Epithelial cell of esophagus (primary cell): ENCODE measurements at regions not wholly inside any gene's neighbourhood (a gene's known extent, or its start where the extent isn't known, plus 50 kb on each side); places are given as distances from the start of the nearest gene placed in this dataset.
A peak's percentile ranks its signal among the peaks of the same experiment; 100 is the strongest.

ENCODE experiments used
- DNase-seq: peaks from one replicate; pipeline ENCODE4 v3.0.0; 2010; ENCODE audit warnings: low read depth
- H3K4me3 ChIP-seq: 2 replicates; pipeline ENCODE4 v1.5.1; 2011; ENCODE audit warnings: mild to moderate bottlenecking, low read length, control low read depth
- CTCF ChIP-seq: IDR thresholded peaks from 2 replicates; pipeline ENCODE4 v1.5.1; 2011; ENCODE audit warnings: low read depth, mild to moderate bottlenecking, low read length, control low read depth, inconsistent platforms; ENCODE audit not compliant: insufficient read depth; ENCODE audit errors: missing control alignments

DNA sequence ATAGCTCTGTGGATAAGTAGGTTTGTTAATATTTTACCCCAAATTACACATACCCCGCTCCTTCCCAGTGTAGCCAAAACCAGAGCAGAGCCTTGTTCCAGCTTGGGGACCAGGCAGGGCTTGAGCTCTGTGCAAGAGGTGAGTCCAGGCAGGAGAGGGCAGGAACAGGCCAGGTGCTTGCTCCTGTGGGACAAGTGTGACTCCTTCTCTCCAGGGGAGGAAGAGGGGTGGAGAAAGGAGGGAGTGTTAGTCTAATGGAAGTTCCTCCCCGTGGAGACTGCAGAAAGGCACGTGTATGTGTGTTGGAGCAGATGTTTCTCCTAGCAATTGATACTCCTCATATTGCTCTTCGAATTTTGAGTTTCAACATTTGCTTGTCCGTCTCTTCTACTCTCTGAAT is 201.0 kb downstream of the FGF9 start:
- DNase-seq, result no peak
- no peak overlapping the region for H3K4me3 ChIP-seq
- TF ChIP-seq CTCF, result no peak

GRCh38 chr13:21872795-21873194 is 201.9 kb downstream of the FGF9 start:
- H3K4me3 ChIP-seq, result no peak overlapping the region
- TF ChIP-seq CTCF, result no peak
- peak; percentile 46 for DNase-seq

DNA sequence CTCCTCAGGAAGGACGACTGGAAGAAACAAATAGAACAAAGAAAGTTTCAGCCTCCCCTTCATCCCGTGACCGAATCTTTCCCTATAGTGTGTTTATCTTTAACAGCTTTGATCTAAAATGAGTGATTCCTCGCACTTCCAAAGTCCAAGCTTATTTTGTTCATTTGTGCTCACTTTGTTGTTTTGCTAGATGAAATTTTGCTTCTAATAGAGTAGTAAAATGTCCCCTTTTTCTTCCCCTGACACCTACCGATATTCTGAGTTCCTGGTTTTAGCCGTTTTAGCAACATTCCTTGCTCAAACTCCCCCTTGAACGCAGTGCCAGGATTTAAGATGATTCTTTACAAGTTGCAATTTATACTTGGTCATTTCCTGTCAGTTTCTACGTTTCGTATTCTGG is 204.2 kb downstream of the FGF9 start:
- DNase-seq, result no peak
- TF ChIP-seq CTCF, result no peak
- no peak overlapping the region for H3K4me3 ChIP-seq

DNA sequence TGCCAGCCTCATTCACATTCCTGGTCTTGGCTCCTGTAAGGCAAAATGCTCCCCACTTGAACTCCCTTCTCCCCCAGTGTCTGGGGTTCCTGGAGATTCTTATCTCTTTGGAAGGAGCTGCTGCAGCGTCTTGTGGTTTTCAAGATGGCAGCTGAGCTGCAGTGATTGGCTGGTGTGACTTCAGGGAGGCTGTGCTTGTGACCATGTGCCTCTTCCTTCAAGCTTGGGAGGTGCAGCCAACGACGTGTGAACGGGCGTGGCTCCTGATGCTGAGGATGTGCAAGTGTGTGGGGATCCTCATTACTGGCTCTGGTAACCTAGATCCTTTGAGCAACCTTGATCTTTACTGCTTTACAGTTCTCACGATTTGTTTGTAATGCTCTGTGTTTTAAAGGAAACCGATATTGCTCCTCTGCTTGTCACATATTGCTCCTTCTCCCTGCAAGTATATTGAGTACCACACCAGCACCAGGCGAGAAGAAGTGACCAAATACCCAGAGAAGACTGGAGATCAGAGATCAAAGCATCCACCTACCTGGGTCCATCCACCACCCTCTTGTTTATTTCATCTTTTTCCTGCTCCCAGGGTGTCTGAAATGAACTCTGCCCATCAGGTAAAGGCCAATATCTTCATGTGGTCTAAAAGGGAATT is 208.5 kb downstream of the FGF9 start:
- no peak for DNase-seq
- TF ChIP-seq CTCF, result no peak
- no peak overlapping the region for H3K4me3 ChIP-seq

DNA sequence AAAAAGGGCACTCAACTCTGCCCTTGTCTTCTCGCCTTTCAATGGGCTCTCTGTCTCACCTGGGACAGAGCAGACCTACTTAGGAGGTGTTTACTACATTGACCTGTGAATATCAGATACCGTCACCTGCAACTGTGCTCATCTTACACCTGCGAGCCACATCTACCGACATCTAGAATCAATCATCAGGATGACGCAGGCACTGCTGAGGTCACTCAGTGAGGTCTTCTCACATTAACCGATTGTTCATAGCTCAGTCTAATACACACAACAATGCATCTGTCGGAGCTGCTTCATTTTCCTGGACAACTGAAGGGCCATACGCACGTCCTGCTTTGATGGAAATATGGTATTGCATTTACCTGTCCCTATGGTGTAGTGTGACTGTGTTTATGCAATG is 211.9 kb downstream of the FGF9 start:
- no peak overlapping the region for H3K4me3 ChIP-seq
- TF ChIP-seq CTCF, result no peak
- DNase-seq, result no peak

- TF ChIP-seq CTCF, result no peak
- H3K4me3 ChIP-seq, result no peak overlapping the region
- no peak for DNase-seq
These were observed 212.8 kb downstream of the FGF9 start for GRCh38 chr13:21883713-21884112.

DNA sequence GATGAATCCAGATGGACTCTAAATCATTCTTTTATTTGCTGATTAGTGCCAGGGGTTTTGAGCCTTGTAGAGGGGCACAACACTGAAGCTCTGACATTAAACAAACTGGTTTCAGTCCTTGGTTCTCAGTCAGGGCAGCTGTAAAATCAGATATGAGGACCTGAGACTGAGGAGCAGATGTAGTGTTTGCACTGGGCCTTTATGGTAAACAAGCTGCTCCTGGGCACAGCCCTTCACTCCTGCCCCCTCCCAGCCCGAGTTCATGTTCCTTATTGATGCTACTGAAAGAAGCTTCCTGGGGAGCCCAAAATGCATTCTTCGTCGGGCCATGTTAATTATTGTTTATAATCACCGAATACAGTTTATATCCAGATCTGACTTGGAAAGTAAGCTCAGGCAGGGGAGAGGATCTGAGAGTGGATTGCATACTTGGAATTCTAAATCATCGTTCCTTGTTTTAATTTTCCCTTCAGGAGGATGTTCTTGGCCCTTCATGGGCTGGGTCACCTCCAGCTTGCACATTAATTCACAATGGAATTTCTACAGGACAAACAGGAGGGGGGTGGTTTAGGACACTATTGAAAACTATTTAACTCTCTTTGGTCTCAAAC is 213.5 kb downstream of the FGF9 start:
- no peak for TF ChIP-seq CTCF
- no peak for DNase-seq
- no peak overlapping the region for H3K4me3 ChIP-seq
